ENCODE measurements at regions not wholly inside any gene's neighbourhood (a gene's known extent, or its start where the extent isn't known, plus 50 kb on each side); places are given as distances from the start of the nearest gene placed in this dataset.

GRCh38 chr17:34140006-34140405 is 115.1 kb upstream of the CCL2 start:
- DNase-seq = no peak

GRCh38 chr17:34141590-34141989 is 113.5 kb upstream of the CCL2 start:
- no peak for DNase-seq

- DNase-seq = no peak
Measured at GRCh38 chr17:34143430-34143829, 111.7 kb upstream of the CCL2 start.

- DNase-seq = no peak
Measured at GRCh38 chr17:34146440-34147043, 108.5 kb upstream of the CCL2 start.

- DNase-seq = no peak
Measured at GRCh38 chr17:34151102-34151501, 104.0 kb upstream of the CCL2 start.

- DNase-seq = no peak
Measured at GRCh38 chr17:34153991-34154390, 101.1 kb upstream of the CCL2 start.

GRCh38 chr17:34154961-34155730 is 99.9 kb upstream of the CCL2 start:
- DNase-seq = no peak

- DNase-seq = no peak
Measured at GRCh38 chr17:34155947-34156346, 99.1 kb upstream of the CCL2 start.

GRCh38 chr17:34156401-34156740 is 98.7 kb upstream of the CCL2 start:
- no peak for DNase-seq

GRCh38 chr17:34156741-34157589 is 98.1 kb upstream of the CCL2 start:
- no peak for DNase-seq

GRCh38 chr17:34161690-34162089 is 93.4 kb upstream of the CCL2 start:
- no peak for DNase-seq

GRCh38 chr17:34163123-34163522 is 92.0 kb upstream of the CCL2 start:
- no peak for DNase-seq

GRCh38 chr17:34163646-34164045 is 91.4 kb upstream of the CCL2 start:
- no peak for DNase-seq

- no peak for DNase-seq
Measured at GRCh38 chr17:34164837-34165236, 90.2 kb upstream of the CCL2 start.

- DNase-seq = no peak
Measured at GRCh38 chr17:34166352-34166751, 88.7 kb upstream of the CCL2 start.

- DNase-seq = no peak
Measured at GRCh38 chr17:34167354-34167753, 87.7 kb upstream of the CCL2 start.

- no peak for DNase-seq
Measured at GRCh38 chr17:34168989-34169388, 86.1 kb upstream of the CCL2 start.

GRCh38 chr17:34169496-34169895 is 85.6 kb upstream of the CCL2 start:
- DNase-seq = no peak

- DNase-seq = no peak
Measured at GRCh38 chr17:34171245-34171818, 83.8 kb upstream of the CCL2 start.

- DNase-seq = no peak
Measured at GRCh38 chr17:34172390-34172918, 82.6 kb upstream of the CCL2 start.

- no peak for DNase-seq
Measured at GRCh38 chr17:34173241-34173640, 81.8 kb upstream of the CCL2 start.

- DNase-seq = no peak
Measured at GRCh38 chr17:34174496-34174895, 80.6 kb upstream of the CCL2 start.

- no peak for DNase-seq
Measured at GRCh38 chr17:34176440-34176839, 78.6 kb upstream of the CCL2 start.

Data from left kidney (tissue), 1 donor.